HG03066 (cell line): ENCODE measurements at regions not wholly inside any gene's neighbourhood (a gene's known extent, or its start where the extent isn't known, plus 50 kb on each side); places are given as distances from the start of the nearest gene placed in this dataset.

Experiments
- ATAC-seq: cut with Tn5 transposase; IDR thresholded peaks from one replicate; pipeline ENCODE4 v1.9.1; 2021; ENCODE audit warnings: low read depth; ENCODE audit not compliant: unreplicated experiment

- no peak for ATAC-seq
Measured at GRCh38 chr12:43126652-43127375, 425.2 kb downstream of the ADAMTS20 start.

GRCh38 chr12:43123461-43123860, 428.5 kb downstream of the ADAMTS20 start:
- no peak for ATAC-seq

- ATAC-seq: no peak
Measured at GRCh38 chr12:43120150-43120549, 431.9 kb downstream of the ADAMTS20 start.

GRCh38 chr12:43118881-43119280, 433.1 kb downstream of the ADAMTS20 start:
- no peak for ATAC-seq

DNA sequence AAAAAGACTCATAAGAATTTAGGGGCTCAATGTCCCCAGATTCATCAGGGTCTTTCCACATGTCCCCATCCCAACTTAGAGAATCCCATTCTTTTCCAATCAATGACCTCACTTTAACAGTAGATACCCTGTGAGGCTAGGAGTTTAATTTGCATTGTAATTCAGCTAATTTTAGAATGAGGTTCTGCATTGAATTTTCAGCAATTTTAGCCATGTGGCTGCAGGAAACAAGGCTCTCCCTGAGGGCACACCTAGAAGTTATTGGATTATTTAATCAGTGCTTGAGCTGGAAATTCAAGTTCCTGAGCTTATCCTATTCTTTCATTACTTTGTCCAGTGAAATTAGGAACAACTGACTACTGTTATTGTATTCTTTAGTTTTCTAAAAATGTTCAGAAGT, 433.8 kb downstream of the ADAMTS20 start:
- ATAC-seq: no peak

GRCh38 chr12:43117226-43117930, 434.6 kb downstream of the ADAMTS20 start:
- no peak for ATAC-seq

DNA sequence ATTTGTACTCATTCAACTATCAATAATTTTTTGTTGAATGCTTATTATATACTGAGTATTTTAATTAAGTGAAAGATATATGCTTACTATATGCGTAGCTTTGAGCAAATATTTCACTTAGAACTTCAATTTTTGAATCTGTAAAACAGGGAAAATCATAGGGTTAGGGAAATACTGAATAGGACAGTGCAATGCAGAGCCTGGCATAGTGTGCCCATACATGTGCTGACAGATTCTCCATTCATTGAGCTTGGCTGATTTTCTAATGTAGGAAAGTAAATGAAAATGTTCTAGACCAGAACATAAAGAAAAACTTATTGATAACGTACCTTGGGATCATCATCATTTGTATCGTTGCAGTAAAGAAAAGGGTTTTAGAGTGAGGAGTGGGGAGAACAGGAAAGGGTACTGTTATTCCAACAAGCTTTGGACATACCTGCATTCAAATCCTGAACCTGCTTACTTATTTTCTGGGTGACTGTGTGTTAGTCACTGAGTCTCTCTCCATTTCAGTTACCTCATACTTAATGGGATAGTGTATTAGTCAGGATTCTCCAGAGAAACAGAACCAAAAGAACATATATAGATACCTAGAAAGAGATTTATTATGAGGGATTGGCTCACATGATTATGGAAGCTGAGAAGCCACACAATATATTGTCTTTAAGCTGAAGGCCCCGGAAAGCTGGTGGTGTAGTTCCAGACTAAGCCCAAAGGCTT, 436.4 kb downstream of the ADAMTS20 start:
- no peak for ATAC-seq

DNA sequence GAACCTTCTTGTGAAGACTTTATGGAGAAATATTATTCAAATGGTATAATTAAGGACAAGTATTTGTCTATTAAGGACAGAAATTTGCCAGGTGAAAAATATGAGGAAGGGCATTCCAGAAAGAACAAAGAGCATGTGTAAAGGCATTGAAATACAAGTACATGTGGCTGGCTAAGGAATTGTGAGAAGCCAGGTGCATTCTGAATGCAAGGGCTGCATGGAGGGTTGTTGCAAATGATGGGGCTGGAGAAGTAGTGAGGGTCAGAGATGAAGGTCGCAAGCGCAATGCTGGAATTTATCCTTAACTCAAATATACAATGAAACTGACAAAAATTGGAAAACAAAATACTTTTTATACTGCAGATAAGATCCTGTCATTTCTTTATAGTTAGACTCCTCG, 437.7 kb downstream of the ADAMTS20 start:
- ATAC-seq: no peak

- no peak for ATAC-seq
Measured at GRCh38 chr12:43113616-43114015, 438.4 kb downstream of the ADAMTS20 start.

DNA sequence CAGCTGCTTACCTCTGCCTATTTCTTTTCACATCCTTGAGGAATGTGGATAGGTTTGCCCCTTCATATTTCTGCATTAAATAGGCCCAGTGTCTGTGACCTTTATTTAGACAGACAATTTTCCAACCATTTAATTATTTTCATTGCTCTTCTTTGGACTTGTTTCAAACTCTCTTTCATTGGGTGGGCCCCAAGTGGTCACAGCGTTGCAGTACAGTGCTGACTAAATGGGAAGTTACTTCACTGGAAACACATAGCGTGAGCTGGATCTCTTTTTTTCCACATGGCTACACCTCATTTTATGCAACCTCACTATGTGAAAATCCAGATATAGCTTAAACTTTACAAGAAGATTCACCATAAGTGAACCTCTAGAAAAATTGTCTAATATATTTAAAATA, 438.9 kb downstream of the ADAMTS20 start:
- ATAC-seq: no peak

DNA sequence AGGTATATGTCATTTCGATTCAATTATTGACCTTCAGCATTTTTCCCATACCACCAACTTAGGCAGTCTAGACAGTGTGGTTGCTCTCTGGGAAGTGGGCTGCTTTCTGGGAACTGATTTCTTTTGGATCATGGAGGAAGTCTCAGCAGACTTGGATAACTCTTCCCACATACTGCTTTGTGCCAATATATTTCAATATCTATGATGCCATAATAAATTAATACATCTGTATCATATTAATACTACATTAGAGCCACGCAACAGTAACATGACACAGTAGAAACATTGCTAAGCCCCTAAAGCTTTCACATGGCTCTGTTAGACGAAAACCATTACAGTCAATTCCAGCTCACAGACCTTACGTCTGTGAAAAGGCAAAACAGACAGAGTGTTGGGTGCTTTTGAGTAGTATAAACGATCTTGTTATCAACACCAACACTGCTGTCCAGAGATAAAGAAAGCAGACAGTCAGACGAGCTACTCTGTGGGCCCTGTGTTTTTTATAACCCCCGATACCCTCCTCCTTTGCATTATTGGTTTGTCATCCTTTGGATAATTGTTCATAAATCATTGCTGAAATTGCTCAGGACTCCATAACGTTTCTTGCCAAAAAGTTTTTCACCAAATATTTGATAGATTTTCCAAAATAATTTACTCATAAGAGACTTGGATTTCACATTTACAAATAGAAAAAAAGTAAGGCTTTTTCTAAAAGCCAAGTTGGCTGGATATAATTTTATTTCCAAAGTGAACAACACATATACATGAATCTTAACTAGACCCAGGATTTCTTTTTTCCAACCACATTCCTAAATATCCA, 439.7 kb downstream of the ADAMTS20 start:
- no peak for ATAC-seq

GRCh38 chr12:43111608-43112007, 440.4 kb downstream of the ADAMTS20 start:
- ATAC-seq: no peak

GRCh38 chr12:43109631-43110345, 442.2 kb downstream of the ADAMTS20 start:
- ATAC-seq: no peak

DNA sequence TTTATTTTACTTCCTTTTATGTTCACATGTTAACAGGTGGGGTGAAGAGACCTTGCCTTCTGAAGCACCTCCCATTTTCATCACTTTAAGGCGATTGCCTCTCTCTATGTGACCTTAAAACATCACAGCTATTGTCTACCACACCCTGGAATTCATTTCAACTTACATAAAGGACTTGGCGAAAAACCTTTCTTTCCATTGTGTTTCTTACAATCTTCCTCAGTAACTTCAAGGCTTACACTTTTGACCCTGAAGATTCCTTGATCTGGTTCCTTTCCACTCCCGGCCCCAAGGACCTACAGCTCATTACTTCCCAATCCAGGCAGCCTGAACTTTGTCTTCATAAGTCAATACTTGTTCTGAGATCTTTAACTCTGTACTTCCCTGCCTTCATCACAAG, 443.3 kb downstream of the ADAMTS20 start:
- no peak for ATAC-seq

DNA sequence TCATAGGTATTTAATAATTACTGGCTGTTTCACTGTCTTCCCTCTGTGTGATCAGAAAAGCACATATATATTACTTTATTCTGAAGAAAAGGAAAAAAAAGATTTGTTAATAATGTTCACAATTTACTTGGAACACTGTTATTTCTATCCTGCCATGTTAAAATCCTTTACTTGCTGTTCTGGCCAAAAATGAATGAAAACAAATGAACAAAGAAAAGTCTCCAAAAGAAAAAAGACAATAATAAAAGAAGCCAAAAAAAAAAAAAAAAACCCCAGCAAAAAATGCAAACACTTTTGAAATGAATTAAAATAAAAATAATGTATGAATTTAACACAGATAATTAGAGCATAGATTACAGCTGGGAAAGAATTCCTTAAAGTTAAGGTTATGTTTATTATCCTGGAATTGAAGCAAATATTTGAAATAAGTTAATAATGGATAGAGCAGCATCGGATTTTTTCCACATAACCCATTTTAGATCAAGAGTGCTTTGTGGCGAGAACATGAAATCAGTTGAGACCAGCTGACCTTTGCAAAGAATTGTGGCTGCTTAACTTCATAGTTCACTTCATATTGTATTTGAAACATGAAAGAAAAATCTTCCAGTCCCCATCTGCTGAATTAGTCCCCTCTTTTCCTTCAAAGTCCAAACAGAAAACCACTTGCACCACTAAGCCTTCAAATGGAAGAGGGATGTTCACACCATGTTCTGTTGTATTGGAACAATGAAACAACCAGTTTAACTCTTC, 444.8 kb downstream of the ADAMTS20 start:
- ATAC-seq: no peak

DNA sequence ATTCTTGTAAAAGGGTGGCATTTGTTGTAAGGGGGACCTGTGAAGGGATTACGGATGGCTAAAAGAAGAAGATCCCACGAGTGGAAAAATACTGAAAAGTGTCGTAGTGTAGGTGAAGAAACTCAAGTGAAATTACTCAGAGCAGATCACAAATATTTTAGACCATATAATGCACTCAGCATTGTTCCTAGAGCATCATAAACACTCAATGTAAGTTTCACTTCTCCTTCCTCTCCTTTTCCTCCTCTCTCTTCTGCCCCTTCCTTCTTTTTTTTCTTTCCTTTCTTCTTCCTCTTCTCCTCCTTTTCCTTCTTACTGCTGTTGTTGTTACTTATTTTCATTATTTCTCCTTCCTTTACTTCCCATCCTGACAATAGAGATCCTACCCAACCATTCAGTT, 445.6 kb downstream of the ADAMTS20 start:
- no peak for ATAC-seq

DNA sequence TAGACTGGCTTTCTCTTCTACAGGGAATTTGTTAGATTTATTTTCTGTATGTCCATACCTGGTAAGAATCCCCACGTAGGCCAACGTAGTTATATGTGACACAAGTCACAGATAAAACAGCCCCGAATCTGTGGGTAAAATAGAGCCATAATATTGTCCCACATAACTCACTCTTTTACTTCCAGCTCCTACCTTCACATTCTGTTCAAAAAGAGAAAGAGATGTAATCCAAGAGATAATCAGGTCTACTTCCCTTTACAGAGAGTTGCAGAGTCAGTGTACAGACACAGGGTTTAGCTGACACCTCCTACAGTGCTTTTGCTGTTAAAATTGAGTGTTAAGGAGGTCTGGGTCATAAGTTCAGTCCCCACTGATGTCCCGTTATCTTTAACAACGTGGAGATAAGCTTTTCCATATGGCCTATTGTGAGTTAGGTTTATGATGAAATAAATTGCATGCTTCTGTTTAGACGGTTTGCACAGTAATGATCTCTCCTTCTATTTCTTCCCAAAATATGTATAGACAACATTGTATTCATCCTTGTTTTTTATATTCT, 446.5 kb downstream of the ADAMTS20 start:
- ATAC-seq: no peak

- no peak for ATAC-seq
Measured at GRCh38 chr12:43104494-43104893, 447.5 kb downstream of the ADAMTS20 start.

DNA sequence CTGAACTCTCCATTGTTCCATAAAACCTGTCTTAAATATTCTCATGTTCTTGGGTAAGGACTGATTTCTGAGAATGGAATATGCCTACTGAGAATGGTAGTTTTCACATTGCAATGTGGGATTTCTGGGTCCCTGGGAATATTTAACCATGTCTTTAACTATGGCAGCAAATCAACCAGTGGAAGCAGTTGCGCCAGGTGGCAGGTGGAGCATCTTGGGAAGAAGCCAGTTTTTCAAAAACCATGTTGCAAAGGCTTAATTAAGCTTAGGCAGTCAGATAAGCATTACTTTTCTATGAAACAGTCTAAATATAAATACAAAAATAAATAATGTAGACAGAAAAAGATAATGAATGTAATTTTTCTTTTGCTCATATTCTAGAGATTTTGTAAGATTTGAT, 448.1 kb downstream of the ADAMTS20 start:
- no peak for ATAC-seq
